ENCODE measurements at regions not wholly inside any gene's neighbourhood (a gene's known extent, or its start where the extent isn't known, plus 50 kb on each side); places are given as distances from the start of the nearest gene placed in this dataset.

DNA sequence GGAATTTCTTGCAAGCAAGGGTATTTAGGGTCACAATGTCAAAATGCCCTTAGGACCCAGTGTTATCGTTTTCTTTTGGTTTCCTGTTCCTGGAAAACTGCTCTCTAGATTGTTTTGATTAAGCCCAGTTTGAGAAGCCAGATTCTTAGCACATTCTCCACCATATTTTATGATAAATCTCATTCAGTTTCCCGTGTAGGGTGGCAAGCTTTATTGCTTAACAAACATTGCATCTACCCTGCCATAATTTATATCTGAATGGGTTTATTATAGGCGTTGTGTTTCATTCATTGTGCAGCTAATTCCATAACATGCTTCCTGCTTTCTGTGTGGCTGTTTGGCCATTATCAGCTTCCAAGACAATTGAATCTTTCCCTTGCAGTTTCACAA lies 389.1 kb upstream of the DYNLRB2 start:
- Histone ChIP-seq H3K27ac (no peak overlapping the region), H3K36me3 (ENCODE audit: insufficient read depth in 1 of 2, low read depth in 1 of 2) (no peaks in the 10 kb centered on the region), H3K27me3 (ENCODE audit: insufficient read depth in 3 of 3, low read length in 2 of 3) (no peaks in the 10 kb centered on the region), H3K4me3 (no peak overlapping the region), H3K4me1 (no peaks in the 10 kb centered on the region), H3K9me3 (no peaks in the 10 kb centered on the region)
- DNase-seq (no peak), ATAC-seq (no peak)
- intact Hi-C loops (cut with DNase I), result no loop called here
- WGBS, 3 donors, result 15 to 25% (median 21%) methylated on average over 3 of the region's 3 CpGs
- TF ChIP-seq, protein P1, sequence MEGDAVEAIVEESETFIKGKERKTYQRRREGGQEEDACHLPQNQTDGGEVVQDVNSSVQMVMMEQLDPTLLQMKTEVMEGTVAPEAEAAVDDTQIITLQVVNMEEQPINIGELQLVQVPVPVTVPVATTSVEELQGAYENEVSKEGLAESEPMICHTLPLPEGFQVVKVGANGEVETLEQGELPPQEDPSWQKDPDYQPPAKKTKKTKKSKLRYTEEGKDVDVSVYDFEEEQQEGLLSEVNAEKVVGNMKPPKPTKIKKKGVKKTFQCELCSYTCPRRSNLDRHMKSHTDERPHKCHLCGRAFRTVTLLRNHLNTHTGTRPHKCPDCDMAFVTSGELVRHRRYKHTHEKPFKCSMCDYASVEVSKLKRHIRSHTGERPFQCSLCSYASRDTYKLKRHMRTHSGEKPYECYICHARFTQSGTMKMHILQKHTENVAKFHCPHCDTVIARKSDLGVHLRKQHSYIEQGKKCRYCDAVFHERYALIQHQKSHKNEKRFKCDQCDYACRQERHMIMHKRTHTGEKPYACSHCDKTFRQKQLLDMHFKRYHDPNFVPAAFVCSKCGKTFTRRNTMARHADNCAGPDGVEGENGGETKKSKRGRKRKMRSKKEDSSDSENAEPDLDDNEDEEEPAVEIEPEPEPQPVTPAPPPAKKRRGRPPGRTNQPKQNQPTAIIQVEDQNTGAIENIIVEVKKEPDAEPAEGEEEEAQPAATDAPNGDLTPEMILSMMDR (IDR thresholded peaks at IDR 0.05), result no peak

DNA sequence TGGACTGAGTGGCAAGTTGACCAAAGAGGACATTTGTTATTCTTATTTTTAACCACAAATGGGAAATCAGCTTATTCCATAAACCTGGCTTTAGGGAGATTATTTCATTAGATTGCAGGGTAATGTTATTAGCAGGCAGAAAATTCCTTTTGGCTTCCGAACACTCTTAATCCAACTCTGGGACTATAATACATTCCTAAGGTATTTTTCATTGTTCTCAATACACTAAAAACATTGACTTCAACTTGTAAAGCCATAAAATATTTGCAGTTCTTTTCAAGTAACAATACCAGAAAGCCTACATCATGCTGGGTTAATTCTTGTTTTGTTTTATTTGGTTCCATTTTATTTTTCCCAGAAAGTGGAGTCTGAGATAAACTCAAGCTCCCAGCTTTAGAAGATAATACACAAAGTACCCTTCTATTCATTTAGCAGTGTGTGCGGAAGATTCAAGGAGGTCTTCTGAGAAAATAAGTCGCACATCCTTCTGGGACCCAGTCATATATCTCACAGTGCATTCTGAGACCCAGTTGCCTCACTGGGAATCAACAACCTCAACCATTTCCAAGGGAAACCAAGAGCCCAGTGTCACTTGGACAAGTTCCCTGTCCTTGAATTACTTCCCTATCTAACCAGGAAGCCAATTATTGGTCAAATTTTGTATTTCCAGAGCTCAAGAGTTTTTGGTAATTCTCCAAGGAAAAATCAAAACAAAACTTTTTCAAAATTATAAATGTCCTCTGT lies 389.6 kb upstream of the DYNLRB2 start:
- 40 to 68% (median 51%) methylated on average over 3 of the region's 3 CpGs for WGBS, 3 donors
- TF ChIP-seq, protein P1 (IDR thresholded peaks at IDR 0.05), result no peak
- intact Hi-C loops (cut with DNase I), result no loop called here
- Histone ChIP-seq H3K4me3 (no peak overlapping the region), H3K36me3 (ENCODE audit: insufficient read depth in 1 of 2, low read depth in 1 of 2) (no peaks in the 10 kb centered on the region), H3K27me3 (ENCODE audit: insufficient read depth in 3 of 3, low read length in 2 of 3) (no peaks in the 10 kb centered on the region), H3K4me1 (no peaks in the 10 kb centered on the region), H3K9me3 (no peaks in the 10 kb centered on the region), H3K27ac (no peak overlapping the region)
- ATAC-seq (no peak), DNase-seq (no peak)

DNA sequence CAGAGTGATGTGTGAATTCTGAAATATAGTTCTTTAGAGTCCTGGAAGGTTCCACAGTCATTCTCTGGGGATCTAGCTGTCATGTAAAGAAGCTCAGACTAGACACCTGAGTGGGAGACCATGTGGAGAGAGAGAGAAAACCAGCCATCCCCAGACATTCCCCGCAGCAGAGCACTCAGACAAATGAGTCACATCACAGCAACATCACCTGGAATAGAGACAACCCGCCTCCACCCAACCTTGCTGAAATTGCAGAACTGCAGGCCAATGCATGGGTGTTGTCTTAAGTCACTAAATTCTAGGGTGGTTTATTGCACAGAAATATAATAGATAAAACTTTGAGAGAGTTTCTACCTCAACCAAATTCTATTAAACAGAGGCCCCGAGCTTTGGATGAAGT lies 392.0 kb upstream of the DYNLRB2 start:
- DNase-seq, result no peak

DNA sequence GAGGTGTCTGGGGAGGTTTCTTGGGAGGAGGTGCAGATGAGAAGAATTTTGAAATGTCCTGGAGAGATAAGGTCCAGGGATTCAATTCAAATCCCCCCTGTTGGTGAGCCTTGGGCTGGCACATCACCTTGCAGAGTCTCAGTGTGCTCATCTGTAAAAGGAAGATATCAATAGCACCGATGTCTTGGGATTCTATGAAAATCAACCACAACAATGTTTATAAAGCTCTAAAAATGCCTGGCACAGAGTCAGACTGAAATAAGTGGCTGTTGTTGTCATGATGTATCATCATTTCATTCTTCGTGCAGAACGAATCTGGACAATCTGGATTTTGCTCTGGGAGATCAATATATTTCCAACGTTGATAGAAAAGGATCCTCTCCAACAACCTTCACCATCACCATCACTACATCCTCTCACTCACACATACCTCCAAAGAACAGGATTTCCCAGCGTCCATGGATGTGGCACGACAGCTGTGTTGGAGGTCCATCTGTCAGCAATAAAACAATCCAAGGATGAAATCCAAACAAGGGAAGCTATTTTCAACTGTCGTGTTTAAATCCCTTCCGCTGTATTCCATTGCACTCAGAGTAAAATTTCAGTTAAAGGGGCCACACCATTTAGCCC lies 393.7 kb upstream of the DYNLRB2 start:
- H3K36me3 ChIP-seq (ENCODE audit: insufficient read depth in 1 of 2, low read depth in 1 of 2), result no peaks in the 10 kb centered on the region
- H3K9me3 ChIP-seq, result no peaks in the 10 kb centered on the region
- no peak for ATAC-seq
- H3K27ac ChIP-seq, result no peak overlapping the region
- H3K27me3 ChIP-seq (ENCODE audit: insufficient read depth in 3 of 3, low read length in 2 of 3), result no peaks in the 10 kb centered on the region
- WGBS, 3 donors, result 16 to 20% (median 19%) methylated on average over 8 of the region's 8 CpGs
- no peaks in the 10 kb centered on the region for H3K4me1 ChIP-seq
- TF ChIP-seq, protein P1 (IDR thresholded peaks at IDR 0.05), result no peak
- no peak for DNase-seq
- intact Hi-C loops (cut with DNase I), result no loop called here
- no peak overlapping the region for H3K4me3 ChIP-seq

More for the DNA sequence above, 392.0 kb upstream of the DYNLRB2 start:
- no peak for ATAC-seq
- H3K4me1 ChIP-seq, result no peaks in the 10 kb centered on the region
- TF ChIP-seq, protein P1 (IDR thresholded peaks at IDR 0.05), result no peak
- H3K4me3 ChIP-seq, result no peak overlapping the region
- H3K27me3 ChIP-seq (ENCODE audit: insufficient read depth in 3 of 3, low read length in 2 of 3), result no peaks in the 10 kb centered on the region
- intact Hi-C loops (cut with DNase I), result no loop called here
- no peaks in the 10 kb centered on the region for H3K9me3 ChIP-seq
- H3K27ac ChIP-seq, result no peak overlapping the region
- no peaks in the 10 kb centered on the region for H3K36me3 ChIP-seq (ENCODE audit: insufficient read depth in 1 of 2, low read depth in 1 of 2)
- 93 to 96% (median 94%) methylated on average over 3 of the region's 3 CpGs for WGBS, 3 donors
